OCI-LY7 (cell line): ENCODE measurements at regions not wholly inside any gene's neighbourhood (a gene's known extent, or its start where the extent isn't known, plus 50 kb on each side); places are given as distances from the start of the nearest gene placed in this dataset.

Experiments
- BruUV-seq: library from RNA; stranded (reverse); fragments of 400-500 nt; replicated peaks from 2 replicates; lab custom pipeline; 2021; lab: Mats Ljungman, UMichigan
- CTCF ChIA-PET: fragments of 300-600 bp; sonication (Branson Sonifier 250); formaldehyde crosslinking; loops from one replicate; lab custom pipeline; 2022; ENCODE audit warnings: antibody characterized with exemption; ENCODE audit not compliant: unreplicated experiment; lab: Charles Lee
- POLR2A ChIA-PET: fragments of 300-600 bp; sonication (Branson Sonifier 250); formaldehyde crosslinking; loops from one replicate; lab custom pipeline; 2022; ENCODE audit warnings: antibody characterized with exemption; lab: Charles Lee
- DNase-seq: peaks from one replicate; pipeline ENCODE4 v3.0.0-alpha.2; 2015; ENCODE audit warnings: low spot score
- H2AFZ ChIP-seq: fragments of 200-600 bp; sonication (generic), shearing (Covaris generic); 2 replicates; pipeline ENCODE4 v1.6.1; 2014; ENCODE audit warnings: mild to moderate bottlenecking, antibody characterized with exemption, low read length, moderate library complexity
- H3K27ac ChIP-seq: fragments of 200-600 bp; sonication (generic); 2 replicates; pipeline ENCODE4 v1.5.1; 2014; ENCODE audit warnings: mixed run types, low read depth, mild to moderate bottlenecking, moderate library complexity, low read length, inconsistent platforms; ENCODE audit not compliant: poor library complexity, severe bottlenecking
- H3K36me3 ChIP-seq: fragments of 200-600 bp; sonication (generic); 2 replicates; pipeline ENCODE4 v1.6.1; 2014; ENCODE audit warnings: mild to moderate bottlenecking, antibody characterized with exemption, low read length, moderate library complexity, mixed read lengths; ENCODE audit not compliant: insufficient read depth
- H3K4me1 ChIP-seq: fragments of 200-600 bp; sonication (generic); 2 replicates; pipeline ENCODE4 v1.5.1; 2014; ENCODE audit warnings: mild to moderate bottlenecking, low read length; ENCODE audit not compliant: insufficient read depth, poor library complexity, severe bottlenecking
- H3K4me2 ChIP-seq: fragments of 200-600 bp; sonication (generic); 2 replicates; pipeline ENCODE4 v1.6.1; 2014; ENCODE audit warnings: mild to moderate bottlenecking, low read length
- H3K4me3 ChIP-seq: fragments of 200-600 bp; sonication (generic); 2 replicates; pipeline ENCODE4 v1.5.1; 2014; ENCODE audit warnings: mild to moderate bottlenecking, low read depth, low read length; ENCODE audit not compliant: poor library complexity, severe bottlenecking
- H3K79me2 ChIP-seq: fragments of 200-600 bp; sonication (generic); 2 replicates; pipeline ENCODE4 v1.6.1; 2016; ENCODE audit warnings: low read depth, mild to moderate bottlenecking, low read length, moderate library complexity, mixed read lengths; ENCODE audit not compliant: insufficient read depth
- H3K9me2 ChIP-seq: fragments of 200-600 bp; sonication (generic); 2 replicates; pipeline ENCODE4 v1.6.1; 2016; ENCODE audit warnings: mild to moderate bottlenecking, low read length, mixed read lengths; ENCODE audit not compliant: insufficient read depth
- H3K9me3 ChIP-seq: fragments of 200-600 bp; sonication (generic); 2 replicates; pipeline ENCODE4 v1.6.1; 2014; ENCODE audit warnings: mild to moderate bottlenecking, mixed run types, low read length, mixed read lengths
- H4K20me1 ChIP-seq: fragments of 200-600 bp; sonication (generic); 2 replicates; pipeline ENCODE4 v1.6.1; 2014; ENCODE audit warnings: mild to moderate bottlenecking, antibody characterized with exemption, low read length, moderate library complexity, mixed read lengths; ENCODE audit not compliant: insufficient read depth
- EZH2phosphoT487 ChIP-seq: fragments of 200-600 bp; sonication (generic); IDR thresholded peaks from 2 replicates; pipeline ENCODE4 v1.6.1; 2018; ENCODE audit warnings: low read depth, borderline replicate concordance, mild to moderate bottlenecking, mixed run types, antibody characterized with exemption, low read length, moderate library complexity, mixed read lengths
- intact Hi-C: fragments of 100-400 bp; cut with micrococcal nuclease; formaldehyde crosslinking; loops from one replicate; pipeline ENCODE4 v1.10.0; 2022; ENCODE audit not compliant: unreplicated experiment
- TF ChIP-seq, protein P1 (sequence below): fragments of 200-600 bp; sonication (generic); conservative IDR thresholded peaks from 2 replicates; pipeline ENCODE4 v1.5.1; 2014; ENCODE audit warnings: mild to moderate bottlenecking, antibody characterized with exemption, low read length, moderate library complexity, mixed read lengths

DNA sequence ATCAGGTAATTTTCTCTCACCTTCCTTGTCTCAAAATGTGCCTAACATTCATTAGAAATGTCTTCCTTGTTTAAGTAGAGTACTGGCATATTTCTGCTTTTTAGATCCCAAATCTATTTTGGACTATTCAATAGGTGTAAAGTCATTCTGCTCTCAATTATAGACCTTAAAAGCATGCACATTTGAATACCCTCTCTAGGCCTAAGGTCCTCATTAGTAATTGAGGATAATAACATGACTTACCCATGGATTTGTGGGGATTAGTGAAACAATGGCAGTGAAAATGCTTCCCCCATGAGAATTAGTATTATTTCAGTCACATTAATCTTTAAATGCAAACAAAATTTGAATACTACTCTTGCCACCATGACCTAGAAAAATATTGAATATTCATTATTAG lies 1073.0 kb upstream of the CELF2 start:
- H3K27ac ChIP-seq = no peak overlapping the region
- no peak overlapping the region for H3K4me3 ChIP-seq
- H3K9me2 ChIP-seq = no peaks in the 10 kb centered on the region
- H3K36me3 ChIP-seq = no peaks in the 10 kb centered on the region
- no peaks in the 10 kb centered on the region for H3K9me3 ChIP-seq
- CTCF ChIA-PET = no interaction called here
- H3K4me2 ChIP-seq = no peak overlapping the region
- no peak for DNase-seq
- POLR2A ChIA-PET = no interaction called here
- TF ChIP-seq EZH2phosphoT487 = no peak
- TF ChIP-seq, protein P1, sequence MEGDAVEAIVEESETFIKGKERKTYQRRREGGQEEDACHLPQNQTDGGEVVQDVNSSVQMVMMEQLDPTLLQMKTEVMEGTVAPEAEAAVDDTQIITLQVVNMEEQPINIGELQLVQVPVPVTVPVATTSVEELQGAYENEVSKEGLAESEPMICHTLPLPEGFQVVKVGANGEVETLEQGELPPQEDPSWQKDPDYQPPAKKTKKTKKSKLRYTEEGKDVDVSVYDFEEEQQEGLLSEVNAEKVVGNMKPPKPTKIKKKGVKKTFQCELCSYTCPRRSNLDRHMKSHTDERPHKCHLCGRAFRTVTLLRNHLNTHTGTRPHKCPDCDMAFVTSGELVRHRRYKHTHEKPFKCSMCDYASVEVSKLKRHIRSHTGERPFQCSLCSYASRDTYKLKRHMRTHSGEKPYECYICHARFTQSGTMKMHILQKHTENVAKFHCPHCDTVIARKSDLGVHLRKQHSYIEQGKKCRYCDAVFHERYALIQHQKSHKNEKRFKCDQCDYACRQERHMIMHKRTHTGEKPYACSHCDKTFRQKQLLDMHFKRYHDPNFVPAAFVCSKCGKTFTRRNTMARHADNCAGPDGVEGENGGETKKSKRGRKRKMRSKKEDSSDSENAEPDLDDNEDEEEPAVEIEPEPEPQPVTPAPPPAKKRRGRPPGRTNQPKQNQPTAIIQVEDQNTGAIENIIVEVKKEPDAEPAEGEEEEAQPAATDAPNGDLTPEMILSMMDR = no peak
- H2AFZ ChIP-seq = no peak overlapping the region
- H3K4me1 ChIP-seq = no peaks in the 10 kb centered on the region
- intact Hi-C loops = no loop called here
- no TSS peak for BruUV-seq
- H3K79me2 ChIP-seq = no peaks in the 10 kb centered on the region
- H4K20me1 ChIP-seq = no peaks in the 10 kb centered on the region

DNA sequence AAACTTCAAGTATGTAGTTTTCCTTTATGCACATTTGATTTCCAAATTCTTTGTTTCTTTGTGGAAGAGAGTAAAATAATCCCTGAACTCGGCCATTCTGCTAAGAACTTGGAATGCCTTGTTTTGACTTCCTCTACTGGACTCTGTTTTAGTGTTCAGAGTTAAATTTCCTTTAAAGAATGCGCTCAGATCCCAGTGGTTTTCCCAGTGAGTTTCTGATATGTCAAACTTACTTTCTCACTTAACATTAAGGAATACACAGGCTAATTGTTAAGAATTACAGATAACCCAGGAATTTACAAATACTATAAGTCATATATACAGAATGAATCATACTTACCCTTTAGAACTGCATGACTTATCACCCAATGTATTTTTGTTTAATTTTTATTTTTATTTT lies 1067.6 kb upstream of the CELF2 start:
- H3K4me3 ChIP-seq = no peak overlapping the region
- intact Hi-C loops = no loop called here
- H2AFZ ChIP-seq = no peak overlapping the region
- ChIA-PET CTCF (no interaction called here), POLR2A (no interaction called here)
- no peaks in the 10 kb centered on the region for H3K79me2 ChIP-seq
- no peaks in the 10 kb centered on the region for H4K20me1 ChIP-seq
- H3K36me3 ChIP-seq = no peaks in the 10 kb centered on the region
- no peak for DNase-seq
- no TSS peak for BruUV-seq
- H3K9me3 ChIP-seq = no peaks in the 10 kb centered on the region
- H3K4me1 ChIP-seq = no peaks in the 10 kb centered on the region
- H3K9me2 ChIP-seq = no peaks in the 10 kb centered on the region
- TF ChIP-seq, protein P1 = no peak
- no peak for TF ChIP-seq EZH2phosphoT487
- H3K4me2 ChIP-seq = no peak overlapping the region
- no peak overlapping the region for H3K27ac ChIP-seq

DNA sequence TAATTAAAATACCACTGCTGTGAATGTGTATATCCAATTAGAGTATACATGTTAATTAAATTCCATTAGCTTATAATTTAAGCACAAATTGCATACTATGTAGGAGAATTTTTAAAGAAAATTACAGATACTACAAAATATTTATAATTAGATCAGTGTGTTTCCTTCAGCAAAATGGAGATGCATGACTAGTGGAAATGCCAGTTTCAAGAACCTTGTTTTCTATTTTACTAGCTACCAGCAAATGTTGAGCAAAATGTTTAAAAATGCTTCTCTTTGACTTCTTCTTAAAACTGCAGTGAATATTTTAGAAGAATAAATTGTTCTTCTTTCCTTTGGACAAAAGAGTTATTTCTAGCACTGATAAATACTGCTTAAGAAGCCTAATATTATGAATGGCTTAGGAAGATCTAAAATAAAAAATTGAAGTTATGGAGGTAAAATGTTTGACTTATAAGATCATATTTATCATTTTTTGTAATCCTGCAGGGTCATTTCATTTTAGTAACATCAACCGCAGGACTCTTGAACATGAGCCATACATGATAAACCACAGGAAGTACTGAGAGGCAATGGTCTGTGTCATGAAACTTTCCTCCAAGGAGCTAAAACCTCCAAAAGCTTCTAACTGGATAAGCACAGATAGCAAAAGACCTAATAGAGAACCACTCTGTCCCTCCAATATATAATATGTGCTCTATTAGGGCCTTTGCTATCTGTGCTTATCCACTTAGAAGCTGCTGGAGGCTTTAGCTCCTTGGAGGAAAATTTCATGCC lies 1066.0 kb upstream of the CELF2 start:
- Histone ChIP-seq H3K27ac (no peak overlapping the region), H3K9me3 (no peaks in the 10 kb centered on the region), H3K4me3 (no peak overlapping the region), H2AFZ (no peak overlapping the region), H4K20me1 (no peaks in the 10 kb centered on the region), H3K4me1 (no peaks in the 10 kb centered on the region), H3K36me3 (no peaks in the 10 kb centered on the region), H3K4me2 (no peak overlapping the region), H3K79me2 (no peaks in the 10 kb centered on the region), H3K9me2 (no peaks in the 10 kb centered on the region)
- DNase-seq = no peak
- no TSS peak for BruUV-seq
- intact Hi-C loops = no loop called here
- ChIA-PET POLR2A (interaction anchor here (0.6 to 1.4 kb wide), 3 partner anchors 14 to 203 kb away, joined by 3 to 5 read pairs (median 3); no protein-coding TSS in a partner anchor), CTCF (no interaction called here)
- TF ChIP-seq, protein P1 = no peak
- TF ChIP-seq EZH2phosphoT487 = no peak
